Keratinocyte (primary cell): ENCODE measurements at regions not wholly inside any gene's neighbourhood (a gene's known extent, or its start where the extent isn't known, plus 50 kb on each side); places are given as distances from the start of the nearest gene placed in this dataset.

ENCODE experiments used
- DNase-seq: peaks from one replicate; pipeline ENCODE4 v3.0.0-alpha.2; 2011; ENCODE audit warnings: low read depth, missing footprints, low spot score
- FAIRE-seq: peaks from 2 replicates; lab custom pipeline; 2011; peaks lifted over from hg19 to GRCh38; lab: Jason Lieb, UNC
- H2AFZ ChIP-seq: 2 replicates; pipeline ENCODE4 v1.6.0; 2012; ENCODE audit warnings: low read length, control low read depth, inconsistent platforms; ENCODE audit not compliant: control insufficient read depth
- H3K27ac ChIP-seq: 2 replicates; pipeline ENCODE4 v1.5.1; 2011; ENCODE audit warnings: low read length; ENCODE audit not compliant: control insufficient read depth, insufficient read depth
- H3K27me3 ChIP-seq: 3 replicates; pipeline ENCODE4 v1.6.0; 2011; ENCODE audit warnings: low read length; ENCODE audit not compliant: control insufficient read depth, insufficient read depth; ENCODE audit errors: extremely low read depth
- H3K36me3 ChIP-seq, 2 experiments: 2 replicates in 1 of 2; 3 replicates in 1 of 2; pipeline ENCODE4 v1.5.1; 2011; ENCODE audit warnings: low read length in 2 of 2, mild to moderate bottlenecking in 1 of 2; ENCODE audit not compliant: control insufficient read depth in 2 of 2, insufficient read depth in 2 of 2; ENCODE audit errors: extremely low read depth in 1 of 2
- H3K4me1 ChIP-seq: 3 replicates; pipeline ENCODE4 v1.5.1; 2011; ENCODE audit warnings: low read length; ENCODE audit not compliant: control insufficient read depth, insufficient read depth; ENCODE audit errors: extremely low read depth
- H3K4me2 ChIP-seq: 3 replicates; pipeline ENCODE4 v1.6.0; 2011; ENCODE audit warnings: low read depth, low read length; ENCODE audit not compliant: control insufficient read depth, insufficient read depth; ENCODE audit errors: extremely low read depth
- H3K4me3 ChIP-seq, 3 experiments: fragments of 200-600 bp in 1 of 3; sonication (generic) in 1 of 3; 2 replicates in 2 of 3; 3 replicates in 1 of 3; pipeline ENCODE4 v1.5.1; 2011 to 2016; ENCODE audit warnings: low read length in 3 of 3, mild to moderate bottlenecking in 3 of 3, control low read depth in 2 of 3, inconsistent platforms in 1 of 3, low read depth in 1 of 3, mixed read lengths in 1 of 3, mixed run types in 1 of 3, moderate library complexity in 1 of 3; ENCODE audit not compliant: control insufficient read depth in 2 of 3, insufficient read depth in 2 of 3; ENCODE audit errors: extremely low read depth in 1 of 3
- H3K79me2 ChIP-seq: 2 replicates; pipeline ENCODE4 v1.6.0; 2012; ENCODE audit warnings: low read length; ENCODE audit not compliant: control insufficient read depth, insufficient read depth
- H3K9ac ChIP-seq: 3 replicates; pipeline ENCODE4 v1.6.0; 2011; ENCODE audit warnings: low read length; ENCODE audit not compliant: control insufficient read depth, insufficient read depth; ENCODE audit errors: extremely low read depth
- H3K9me1 ChIP-seq: 3 replicates; pipeline ENCODE4 v1.6.0; 2011; ENCODE audit warnings: low read length; ENCODE audit not compliant: control insufficient read depth, insufficient read depth; ENCODE audit errors: extremely low read depth
- H3K9me3 ChIP-seq: 2 replicates; pipeline ENCODE4 v1.5.1; 2012; ENCODE audit warnings: low read depth, low read length; ENCODE audit not compliant: control insufficient read depth
- H4K20me1 ChIP-seq: 3 replicates; pipeline ENCODE4 v1.6.0; 2011; ENCODE audit warnings: low read length; ENCODE audit not compliant: control insufficient read depth, insufficient read depth; ENCODE audit errors: extremely low read depth
- CTCF ChIP-seq, 3 experiments: IDR thresholded peaks in 1 of 3; conservative IDR thresholded peaks in 1 of 3; optimal IDR thresholded peaks in 1 of 3; 2 replicates in 2 of 3; 3 replicates in 1 of 3; pipeline versions ENCODE3 to v1.5.1; 2011; ENCODE audit warnings: low read length in 3 of 3, mild to moderate bottlenecking in 3 of 3, moderate library complexity in 2 of 3, control low read depth in 1 of 3, inconsistent platforms in 1 of 3; ENCODE audit not compliant: insufficient read depth in 2 of 3; ENCODE audit errors: extremely low read depth in 1 of 3
- EZH2 ChIP-seq: IDR thresholded peaks from one replicate; pipeline ENCODE4 v1.6.1; 2012; ENCODE audit warnings: inconsistent platforms, mild to moderate bottlenecking, low read length, moderate library complexity
- dilution Hi-C: fragments of 300-500 bp; cut with MboI; formaldehyde crosslinking; loops from one replicate; pipeline ENCODE4 v1.7.0; 2020; ENCODE audit warnings: low sequenced_read_pairs; ENCODE audit not compliant: extremely low pct_ligation_motif_present

- H3K36me3 ChIP-seq = no peaks in the 10 kb centered on the region
- no peak for DNase-seq
- H3K9me1 ChIP-seq = no peaks in the 10 kb centered on the region
- no peak for FAIRE-seq
- TF ChIP-seq CTCF (optimal IDR thresholded peaks at IDR 0.05 in 1 of 3, IDR thresholded peaks at IDR 0.05 in 1 of 3, conservative IDR thresholded peaks at IDR 0.05 in 1 of 3; ENCODE audit: extremely low read depth in 1 of 3, insufficient read depth in 2 of 3, low read length in 3 of 3) (no peak), EZH2 (no peak)
- dilution Hi-C loops = no loop called here
- no peaks in the 10 kb centered on the region for H3K4me1 ChIP-seq
- H3K27me3 ChIP-seq = no peaks in the 10 kb centered on the region
- H4K20me1 ChIP-seq = no peaks in the 10 kb centered on the region
- H3K27ac ChIP-seq = no peak overlapping the region
- H3K4me3 ChIP-seq = no peak overlapping the region
- H2AFZ ChIP-seq = no peak overlapping the region
- no peaks in the 10 kb centered on the region for H3K9me3 ChIP-seq
- H3K79me2 ChIP-seq = no peaks in the 10 kb centered on the region
- H3K4me2 ChIP-seq = no peak overlapping the region
- H3K9ac ChIP-seq = no peak overlapping the region
Measured at GRCh38 chr1:194297094-194297493, 1110.7 kb upstream of the B3GALT2 start.

GRCh38 chr1:194296201-194296600 lies 1109.8 kb upstream of the B3GALT2 start:
- Histone ChIP-seq H3K4me1 (no peaks in the 10 kb centered on the region), H3K79me2 (no peaks in the 10 kb centered on the region), H3K4me3 (no peak overlapping the region), H3K27ac (no peak overlapping the region), H3K9ac (no peak overlapping the region), H4K20me1 (no peaks in the 10 kb centered on the region), H2AFZ (no peak overlapping the region), H3K9me1 (no peaks in the 10 kb centered on the region), H3K4me2 (no peak overlapping the region), H3K36me3 (no peaks in the 10 kb centered on the region), H3K9me3 (no peaks in the 10 kb centered on the region), H3K27me3 (no peaks in the 10 kb centered on the region)
- DNase-seq (no peak), FAIRE-seq (no peak)
- TF ChIP-seq CTCF (optimal IDR thresholded peaks at IDR 0.05 in 1 of 3, IDR thresholded peaks at IDR 0.05 in 1 of 3, conservative IDR thresholded peaks at IDR 0.05 in 1 of 3; ENCODE audit: extremely low read depth in 1 of 3, insufficient read depth in 2 of 3, low read length in 3 of 3) (no peak), EZH2 (no peak)
- dilution Hi-C loops = no loop called here
